Ectodermal cell (in vitro differentiated cells): ENCODE measurements at regions not wholly inside any gene's neighbourhood (a gene's known extent, or its start where the extent isn't known, plus 50 kb on each side); places are given as distances from the start of the nearest gene placed in this dataset.

Source experiments
- H3K27ac ChIP-seq: 2 replicates; pipeline ENCODE4 v1.7.0; 2013; ENCODE audit warnings: mild to moderate bottlenecking, low read depth, low read length; ENCODE audit not compliant: insufficient read depth, poor library complexity, severe bottlenecking
- H3K27me3 ChIP-seq: 2 replicates; pipeline ENCODE4 v1.7.0; 2013; ENCODE audit warnings: mild to moderate bottlenecking, low read length; ENCODE audit not compliant: insufficient read depth, control insufficient read depth, poor library complexity, severe bottlenecking
- H3K36me3 ChIP-seq: one replicate; pipeline ENCODE4 v1.7.0; 2013; ENCODE audit warnings: low read length; ENCODE audit not compliant: control insufficient read depth, insufficient read depth
- H3K4me1 ChIP-seq: one replicate; pipeline ENCODE4 v1.7.0; 2013; ENCODE audit warnings: low read length; ENCODE audit not compliant: control insufficient read depth, insufficient read depth
- H3K4me3 ChIP-seq: 2 replicates; pipeline ENCODE4 v1.7.0; 2013; ENCODE audit warnings: low read depth, low read length, control low read depth; ENCODE audit not compliant: insufficient read depth
- H3K9me3 ChIP-seq: 2 replicates; pipeline ENCODE4 v1.7.0; 2013; ENCODE audit warnings: mild to moderate bottlenecking, low read length, moderate library complexity; ENCODE audit not compliant: control insufficient read depth
- WGBS, 2 experiments: methylation state at CpG; one replicate each; pipeline ENCODE4 v1.1.7; 2013; ENCODE audit warnings: missing lambda C conversion rate in 2 of 2; 5-methylcytosine and 5-hydroxymethylcytosine counted together

- Histone ChIP-seq H3K9me3 (no peaks in the 10 kb centered on the region), H3K27me3 (no peaks in the 10 kb centered on the region), H3K4me1 (no peaks in the 10 kb centered on the region), H3K36me3 (no peaks in the 10 kb centered on the region), H3K4me3 (no peak overlapping the region), H3K27ac (no peak overlapping the region)
- 88 to 89% methylated on average over 3 of the region's 3 CpGs for WGBS, 2 experiments
Measured at GRCh38 chr6:8645212-8645611, 209.9 kb upstream of the SLC35B3 start.

GRCh38 chr6:8644306-8644705 lies 209.0 kb upstream of the SLC35B3 start:
- no peaks in the 10 kb centered on the region for H3K4me1 ChIP-seq
- 92 to 96% methylated on average over 6 of the region's 6 CpGs for WGBS, 2 experiments
- no peak overlapping the region for H3K27ac ChIP-seq
- no peaks in the 10 kb centered on the region for H3K36me3 ChIP-seq
- H3K9me3 ChIP-seq: no peaks in the 10 kb centered on the region
- H3K4me3 ChIP-seq: no peak overlapping the region
- H3K27me3 ChIP-seq: no peaks in the 10 kb centered on the region

- H3K9me3 ChIP-seq: no peaks in the 10 kb centered on the region
- no peak overlapping the region for H3K4me3 ChIP-seq
- H3K4me1 ChIP-seq: no peaks in the 10 kb centered on the region
- no peaks in the 10 kb centered on the region for H3K27me3 ChIP-seq
- WGBS, 2 experiments: 88 to 93% methylated on average over 5 of the region's 5 CpGs
- no peaks in the 10 kb centered on the region for H3K36me3 ChIP-seq
- H3K27ac ChIP-seq: no peak overlapping the region
Measured at GRCh38 chr6:8642854-8643253, 207.5 kb upstream of the SLC35B3 start.

GRCh38 chr6:8642131-8642530 lies 206.8 kb upstream of the SLC35B3 start:
- no peaks in the 10 kb centered on the region for H3K27me3 ChIP-seq
- no peaks in the 10 kb centered on the region for H3K36me3 ChIP-seq
- H3K27ac ChIP-seq: no peak overlapping the region
- H3K4me3 ChIP-seq: no peak overlapping the region
- WGBS, 2 experiments: 20 to 77% methylated on average over 1 to 3 of the region's 3 CpGs
- H3K9me3 ChIP-seq: no peaks in the 10 kb centered on the region
- no peaks in the 10 kb centered on the region for H3K4me1 ChIP-seq

GRCh38 chr6:8639928-8640649 lies 204.7 kb upstream of the SLC35B3 start:
- no peaks in the 10 kb centered on the region for H3K27me3 ChIP-seq
- H3K9me3 ChIP-seq: no peaks in the 10 kb centered on the region
- no peak overlapping the region for H3K27ac ChIP-seq
- H3K4me1 ChIP-seq: no peaks in the 10 kb centered on the region
- 87 to 88% methylated on average over 3 of the region's 3 CpGs for WGBS, 2 experiments
- no peaks in the 10 kb centered on the region for H3K36me3 ChIP-seq
- H3K4me3 ChIP-seq: no peak overlapping the region

GRCh38 chr6:8637896-8638597 lies 202.7 kb upstream of the SLC35B3 start:
- peaks cover 5% of the 10 kb centered on the region for H3K4me1 ChIP-seq
- WGBS, 2 experiments: 98 to 100% methylated on average over 2 of the region's 4 CpGs
- no peaks in the 10 kb centered on the region for H3K27me3 ChIP-seq
- no peak overlapping the region for H3K4me3 ChIP-seq
- no peaks in the 10 kb centered on the region for H3K36me3 ChIP-seq
- no peaks in the 10 kb centered on the region for H3K9me3 ChIP-seq
- no peak overlapping the region for H3K27ac ChIP-seq

- Histone ChIP-seq H3K4me3 (no peak overlapping the region), H3K36me3 (no peaks in the 10 kb centered on the region), H3K27me3 (no peaks in the 10 kb centered on the region), H3K9me3 (no peaks in the 10 kb centered on the region), H3K4me1 (peaks cover 5% of the 10 kb centered on the region), H3K27ac (no peak overlapping the region)
- 93 to 94% methylated on average over 3 of the region's 3 CpGs for WGBS, 2 experiments
Measured at GRCh38 chr6:8633762-8634161, 198.4 kb upstream of the SLC35B3 start.

GRCh38 chr6:8628736-8629135 lies 193.4 kb upstream of the SLC35B3 start:
- Histone ChIP-seq H3K4me3 (no peak overlapping the region), H3K9me3 (no peaks in the 10 kb centered on the region), H3K4me1 (peaks cover 4% of the 10 kb centered on the region), H3K36me3 (no peaks in the 10 kb centered on the region), H3K27me3 (no peaks in the 10 kb centered on the region), H3K27ac (no peak overlapping the region)
- WGBS, 2 experiments: 96 to 97% methylated on average over 1 of the region's 1 CpG

GRCh38 chr6:8628063-8628462 lies 192.7 kb upstream of the SLC35B3 start:
- Histone ChIP-seq H3K9me3 (no peaks in the 10 kb centered on the region), H3K36me3 (no peaks in the 10 kb centered on the region), H3K27ac (no peak overlapping the region), H3K4me3 (no peak overlapping the region), H3K4me1 (no peaks in the 10 kb centered on the region), H3K27me3 (no peaks in the 10 kb centered on the region)

- Histone ChIP-seq H3K36me3 (no peaks in the 10 kb centered on the region), H3K4me3 (no peak overlapping the region), H3K9me3 (no peaks in the 10 kb centered on the region), H3K4me1 (no peaks in the 10 kb centered on the region), H3K27me3 (no peaks in the 10 kb centered on the region), H3K27ac (no peak overlapping the region)
- 91 to 93% methylated on average over 2 of the region's 2 CpGs for WGBS, 2 experiments
Measured at GRCh38 chr6:8627085-8627861, 191.9 kb upstream of the SLC35B3 start.
